ENCODE measurements at regions not wholly inside any gene's neighbourhood (a gene's known extent, or its start where the extent isn't known, plus 50 kb on each side); places are given as distances from the start of the nearest gene placed in this dataset.

DNA sequence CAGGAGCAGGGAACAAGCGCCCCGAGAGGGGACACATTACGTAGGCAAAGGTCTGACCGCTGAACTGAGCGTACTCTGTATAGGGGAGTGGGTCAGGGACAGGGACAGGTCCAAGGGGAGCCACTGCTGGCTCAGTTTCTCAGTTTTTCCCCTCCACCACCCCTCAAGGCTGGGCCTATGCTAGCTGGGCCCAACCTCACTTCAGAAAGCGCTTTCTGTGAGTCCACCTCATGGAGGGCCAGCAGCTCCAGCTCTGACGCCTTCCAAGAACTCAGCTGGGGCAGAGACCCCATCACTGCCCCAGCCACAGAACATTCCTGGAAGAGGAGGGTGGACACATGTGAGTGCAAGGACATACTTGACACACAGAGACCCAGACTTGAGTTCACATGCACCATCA lies 242.0 kb downstream of the FOXD2 start:
- Histone ChIP-seq H3K4me3 (ENCODE audit: low read length in 3 of 3) (no peak overlapping the region), H3K36me3 (ENCODE audit: control insufficient read depth in 2 of 3, insufficient read depth in 3 of 3, low read length in 3 of 3) (no peaks in the 10 kb centered on the region), H3K9ac (ENCODE audit: low read length in 3 of 3) (no peak overlapping the region), H3K9me3 (ENCODE audit: control insufficient read depth in 2 of 3, insufficient read depth in 1 of 3, low read length in 3 of 3) (no peaks in the 10 kb centered on the region), H3K27me3 (ENCODE audit: control insufficient read depth, insufficient read depth, low read length) (no peaks in the 10 kb centered on the region), H3K4me1 (ENCODE audit: control insufficient read depth in 2 of 3, insufficient read depth in 2 of 3, low read depth in 1 of 3, low read length in 3 of 3) (peaks cover 0 to 3% (median 0%) of the 10 kb centered on the region in 3 donors), H3K27ac (ENCODE audit: low read depth in 2 of 2, low read length in 2 of 2) (no peak overlapping the region)
- FAIRE-seq (no peak), DNase-seq (no peak)
- TF ChIP-seq, protein P1, sequence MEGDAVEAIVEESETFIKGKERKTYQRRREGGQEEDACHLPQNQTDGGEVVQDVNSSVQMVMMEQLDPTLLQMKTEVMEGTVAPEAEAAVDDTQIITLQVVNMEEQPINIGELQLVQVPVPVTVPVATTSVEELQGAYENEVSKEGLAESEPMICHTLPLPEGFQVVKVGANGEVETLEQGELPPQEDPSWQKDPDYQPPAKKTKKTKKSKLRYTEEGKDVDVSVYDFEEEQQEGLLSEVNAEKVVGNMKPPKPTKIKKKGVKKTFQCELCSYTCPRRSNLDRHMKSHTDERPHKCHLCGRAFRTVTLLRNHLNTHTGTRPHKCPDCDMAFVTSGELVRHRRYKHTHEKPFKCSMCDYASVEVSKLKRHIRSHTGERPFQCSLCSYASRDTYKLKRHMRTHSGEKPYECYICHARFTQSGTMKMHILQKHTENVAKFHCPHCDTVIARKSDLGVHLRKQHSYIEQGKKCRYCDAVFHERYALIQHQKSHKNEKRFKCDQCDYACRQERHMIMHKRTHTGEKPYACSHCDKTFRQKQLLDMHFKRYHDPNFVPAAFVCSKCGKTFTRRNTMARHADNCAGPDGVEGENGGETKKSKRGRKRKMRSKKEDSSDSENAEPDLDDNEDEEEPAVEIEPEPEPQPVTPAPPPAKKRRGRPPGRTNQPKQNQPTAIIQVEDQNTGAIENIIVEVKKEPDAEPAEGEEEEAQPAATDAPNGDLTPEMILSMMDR (IDR thresholded peaks at IDR 0.05; ENCODE audit: borderline replicate concordance, extremely low read depth, insufficient read depth): no peak
- intact Hi-C loops (cut with DNase I): no loop called here

DNA sequence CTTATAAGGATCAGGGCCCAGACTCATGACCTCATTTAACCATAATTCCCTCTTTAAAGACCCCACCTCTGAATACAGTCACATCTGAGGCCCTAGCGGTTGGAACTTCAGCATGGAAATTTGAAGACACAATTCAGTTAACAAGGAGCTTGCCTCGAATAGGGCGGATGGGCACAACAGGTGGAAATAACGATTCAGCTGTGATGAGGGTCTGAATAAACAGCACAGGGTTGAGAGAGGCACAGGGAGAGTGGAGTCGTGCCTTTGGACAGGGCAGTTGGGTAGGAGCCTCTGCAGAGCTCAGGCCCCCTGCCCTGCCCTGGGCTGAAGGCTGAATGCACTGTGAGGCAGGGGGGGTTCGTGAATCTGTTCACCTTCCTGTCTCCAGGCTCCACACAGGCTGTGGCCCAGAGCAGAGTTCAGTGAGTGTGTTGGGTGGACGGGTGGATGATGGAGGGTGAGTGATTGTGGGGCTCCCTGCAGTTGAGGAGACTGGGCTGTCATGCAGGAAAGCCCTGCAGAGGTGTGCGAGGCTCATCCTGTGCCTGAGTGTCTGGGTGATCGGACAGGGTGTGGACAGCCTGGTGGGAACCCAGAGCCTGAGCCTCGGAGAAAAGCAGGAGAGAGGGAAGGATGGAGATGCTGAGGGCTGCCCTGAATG lies 243.1 kb downstream of the FOXD2 start:
- Histone ChIP-seq H3K4me1 (ENCODE audit: control insufficient read depth in 2 of 3, insufficient read depth in 2 of 3, low read depth in 1 of 3, low read length in 3 of 3) (peaks cover 0 to 3% (median 0%) of the 10 kb centered on the region in 3 donors), H3K9ac (ENCODE audit: low read length in 3 of 3) (no peak overlapping the region), H3K36me3 (ENCODE audit: control insufficient read depth in 2 of 3, insufficient read depth in 3 of 3, low read length in 3 of 3) (no peaks in the 10 kb centered on the region), H3K9me3 (ENCODE audit: control insufficient read depth in 2 of 3, insufficient read depth in 1 of 3, low read length in 3 of 3) (no peaks in the 10 kb centered on the region), H3K4me3 (ENCODE audit: low read length in 3 of 3) (no peak overlapping the region), H3K27me3 (ENCODE audit: control insufficient read depth, insufficient read depth, low read length) (no peaks in the 10 kb centered on the region), H3K27ac (ENCODE audit: low read depth in 2 of 2, low read length in 2 of 2) (no peak overlapping the region)
- intact Hi-C loops (cut with DNase I): no loop called here
- FAIRE-seq (no peak), DNase-seq (peak in 2 of 5 donors; percentile 5 to 22)
- TF ChIP-seq, protein P1 (IDR thresholded peaks at IDR 0.05; ENCODE audit: borderline replicate concordance, extremely low read depth, insufficient read depth): no peak

DNA sequence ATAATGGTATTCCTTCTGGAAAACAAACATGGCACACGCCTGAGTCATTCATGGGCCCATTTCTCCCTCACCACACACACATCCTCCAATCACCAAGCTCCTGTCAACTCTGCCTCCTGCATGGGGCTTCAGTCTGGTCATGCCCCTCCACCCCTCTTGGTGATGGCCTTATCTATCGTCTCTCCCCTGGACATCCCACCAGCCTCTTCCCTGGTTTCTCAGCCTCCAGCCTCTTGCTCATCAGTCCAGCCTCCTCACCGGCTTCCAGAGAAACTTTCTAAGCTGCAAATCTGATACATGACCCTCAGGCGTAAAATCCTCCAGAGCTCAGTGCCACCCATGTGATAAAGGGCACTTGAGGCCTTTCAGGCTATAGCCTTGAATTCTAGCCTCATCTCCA lies 243.9 kb downstream of the FOXD2 start:
- TF ChIP-seq, protein P1 (IDR thresholded peaks at IDR 0.05; ENCODE audit: borderline replicate concordance, extremely low read depth, insufficient read depth): no peak
- intact Hi-C loops (cut with DNase I): no loop called here
- H3K4me3 ChIP-seq (ENCODE audit: low read length in 3 of 3): no peak overlapping the region
- no peaks in the 10 kb centered on the region for H3K36me3 ChIP-seq (ENCODE audit: control insufficient read depth in 2 of 3, insufficient read depth in 3 of 3, low read length in 3 of 3)
- H3K9me3 ChIP-seq (ENCODE audit: control insufficient read depth in 2 of 3, insufficient read depth in 1 of 3, low read length in 3 of 3): no peaks in the 10 kb centered on the region
- H3K27ac ChIP-seq (ENCODE audit: low read depth in 2 of 2, low read length in 2 of 2): no peak overlapping the region
- H3K4me1 ChIP-seq (ENCODE audit: control insufficient read depth in 2 of 3, insufficient read depth in 2 of 3, low read depth in 1 of 3, low read length in 3 of 3): peaks cover 0 to 3% (median 3%) of the 10 kb centered on the region in 3 donors
- FAIRE-seq (no peak), DNase-seq (peak in 1 of 5 donors; percentile 20)
- no peak overlapping the region for H3K9ac ChIP-seq (ENCODE audit: low read length in 3 of 3)
- no peaks in the 10 kb centered on the region for H3K27me3 ChIP-seq (ENCODE audit: control insufficient read depth, insufficient read depth, low read length)

DNA sequence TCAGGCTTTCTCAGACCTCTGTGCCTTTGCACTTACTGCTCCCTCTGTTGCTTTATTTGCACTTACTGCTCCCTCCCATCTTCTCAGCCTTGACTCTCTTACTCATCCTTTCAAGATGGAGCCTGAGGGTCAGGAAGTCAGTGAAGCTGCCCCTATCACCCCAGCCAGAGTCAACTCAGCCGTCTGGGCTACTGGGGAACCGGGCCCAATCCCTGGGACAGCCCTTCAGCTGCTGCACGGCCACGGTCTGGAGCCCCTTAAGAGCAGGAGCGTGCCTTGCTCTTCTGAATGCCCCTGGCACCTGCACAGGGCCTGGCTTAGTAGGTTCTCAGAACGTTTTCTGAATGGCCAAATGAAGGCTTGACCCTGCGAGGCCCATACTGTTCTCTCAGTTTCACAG lies 244.4 kb downstream of the FOXD2 start:
- intact Hi-C loops (cut with DNase I): no loop called here
- DNase-seq (peak in 2 of 5 donors; percentile 5 to 20), FAIRE-seq (no peak)
- Histone ChIP-seq H3K4me3 (ENCODE audit: low read length in 3 of 3) (no peak overlapping the region), H3K4me1 (ENCODE audit: control insufficient read depth in 2 of 3, insufficient read depth in 2 of 3, low read depth in 1 of 3, low read length in 3 of 3) (peaks cover 0 to 3% (median 3%) of the 10 kb centered on the region in 3 donors), H3K27ac (ENCODE audit: low read depth in 2 of 2, low read length in 2 of 2) (no peak overlapping the region), H3K27me3 (ENCODE audit: control insufficient read depth, insufficient read depth, low read length) (no peaks in the 10 kb centered on the region), H3K9ac (ENCODE audit: low read length in 3 of 3) (no peak overlapping the region), H3K36me3 (ENCODE audit: control insufficient read depth in 2 of 3, insufficient read depth in 3 of 3, low read length in 3 of 3) (no peaks in the 10 kb centered on the region), H3K9me3 (ENCODE audit: control insufficient read depth in 2 of 3, insufficient read depth in 1 of 3, low read length in 3 of 3) (no peaks in the 10 kb centered on the region)
- TF ChIP-seq, protein P1 (IDR thresholded peaks at IDR 0.05; ENCODE audit: borderline replicate concordance, extremely low read depth, insufficient read depth): no peak

Data from kidney (tissue), 13 donors.